Ishikawa (cell line): ENCODE measurements at regions not wholly inside any gene's neighbourhood (a gene's known extent, or its start where the extent isn't known, plus 50 kb on each side); places are given as distances from the start of the nearest gene placed in this dataset.

Experiments
- CEBPB ChIP-seq: IDR thresholded peaks from 2 replicates; pipeline ENCODE4 v1.6.1; 2012
- EGR1 ChIP-seq: IDR thresholded peaks from 2 replicates; pipeline ENCODE4 v1.6.1; 2012
- MAX ChIP-seq: IDR thresholded peaks from 2 replicates; pipeline ENCODE4 v1.6.1; 2012
- RAD21 ChIP-seq: IDR thresholded peaks from 2 replicates; pipeline ENCODE4 v1.6.1; 2012; ENCODE audit warnings: low read depth
- REST ChIP-seq: IDR thresholded peaks from 2 replicates; pipeline ENCODE4 v1.6.1; 2012; ENCODE audit warnings: low read depth, mild to moderate bottlenecking
- TAF1 ChIP-seq: IDR thresholded peaks from 2 replicates; pipeline ENCODE4 v1.6.1; 2012; ENCODE audit warnings: low read depth, mild to moderate bottlenecking
- TCF12 ChIP-seq: IDR thresholded peaks from 2 replicates; pipeline ENCODE4 v1.6.1; 2012; ENCODE audit warnings: low read depth
- TEAD4 ChIP-seq: IDR thresholded peaks from 2 replicates; pipeline ENCODE4 v1.6.1; 2012
- YY1 ChIP-seq: IDR thresholded peaks from 2 replicates; pipeline ENCODE4 v1.6.1; 2012; ENCODE audit warnings: low read depth
- ZBTB7A ChIP-seq: IDR thresholded peaks from 2 replicates; pipeline ENCODE4 v1.6.1; 2012; ENCODE audit warnings: low read depth

- TF ChIP-seq CEBPB, result no peak
- TF ChIP-seq MAX, result no peak
- no peak for TF ChIP-seq REST
- no peak for TF ChIP-seq ZBTB7A
- no peak for TF ChIP-seq YY1
- no peak for TF ChIP-seq RAD21
- no peak for TF ChIP-seq TEAD4
- TF ChIP-seq TAF1, result no peak
- TF ChIP-seq EGR1, result no peak
- TF ChIP-seq TCF12, result no peak
These were observed 171.8 kb upstream of the NTF3 start for GRCh38 chr12:5260086-5260485.
